ENCODE measurements at regions not wholly inside any gene's neighbourhood (a gene's known extent, or its start where the extent isn't known, plus 50 kb on each side); places are given as distances from the start of the nearest gene placed in this dataset.

DNA sequence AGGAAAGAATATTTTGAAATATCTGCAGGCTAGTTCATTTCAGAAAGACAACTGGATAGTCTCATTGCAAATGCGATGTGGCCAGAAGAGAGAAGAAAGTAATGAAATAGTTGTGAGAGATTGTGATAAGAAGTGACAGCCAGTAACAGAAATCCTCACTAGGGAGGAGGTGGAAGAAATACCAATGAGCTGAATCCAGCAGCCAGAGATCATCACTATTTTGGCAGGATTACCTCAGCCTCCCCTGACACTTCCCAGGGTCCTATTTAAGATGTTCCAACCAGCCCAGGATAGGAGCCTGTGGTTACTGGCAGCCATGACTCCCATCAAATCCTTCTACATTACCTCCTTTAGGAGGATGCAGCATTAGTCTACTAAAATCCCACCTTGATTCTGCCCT is 76.7 kb upstream of the ARHGAP24 start:
- DNase-seq (ENCODE audit: low spot score): no peak

DNA sequence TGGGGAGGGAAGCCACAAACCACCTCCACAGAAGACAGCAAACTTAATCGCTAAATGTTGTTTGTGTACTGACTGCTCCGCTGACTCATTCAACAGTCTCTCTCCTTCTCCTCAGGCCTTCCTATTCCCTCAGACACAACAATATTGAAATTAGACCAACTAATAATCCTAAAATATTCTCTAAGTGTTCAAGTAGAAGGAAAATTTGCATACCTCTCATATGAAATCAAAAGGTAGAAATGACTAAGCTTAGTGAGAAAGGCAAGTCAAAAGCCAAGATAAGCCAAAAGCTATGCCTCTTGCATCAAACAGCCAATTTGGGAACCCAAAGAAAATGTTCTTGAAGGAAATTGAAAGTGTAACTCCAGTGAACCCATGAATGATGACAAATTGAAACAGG is 75.7 kb upstream of the ARHGAP24 start:
- no peak for DNase-seq (ENCODE audit: low spot score)

GRCh38 chr4:85402371-85402770 is 72.6 kb upstream of the ARHGAP24 start:
- DNase-seq (ENCODE audit: low spot score): no peak

DNA sequence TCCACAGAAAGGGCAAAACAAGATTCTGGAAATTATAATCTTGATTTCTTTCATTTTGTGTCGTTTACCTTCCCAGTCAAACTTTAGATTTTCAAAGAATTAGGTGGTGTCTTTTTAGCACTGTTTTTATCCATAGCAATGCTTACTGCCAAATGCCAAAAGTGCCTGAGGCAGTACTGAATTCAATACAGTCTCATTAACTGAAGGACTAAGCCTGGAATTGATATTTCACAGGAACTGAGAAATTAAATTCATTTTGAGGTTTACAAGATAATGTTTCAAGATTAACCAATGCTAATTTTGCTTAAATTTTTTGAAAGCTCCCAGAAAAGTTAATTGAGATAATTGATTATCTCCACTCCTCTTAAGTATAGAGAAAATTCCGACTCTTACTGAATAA is 68.8 kb upstream of the ARHGAP24 start:
- DNase-seq (ENCODE audit: low spot score): no peak

- no peak for DNase-seq (ENCODE audit: low spot score)
Measured at GRCh38 chr4:85407546-85407945, 67.4 kb upstream of the ARHGAP24 start.

- no peak for DNase-seq (ENCODE audit: low spot score)
Measured at GRCh38 chr4:85408301-85408700, 66.6 kb upstream of the ARHGAP24 start.

DNA sequence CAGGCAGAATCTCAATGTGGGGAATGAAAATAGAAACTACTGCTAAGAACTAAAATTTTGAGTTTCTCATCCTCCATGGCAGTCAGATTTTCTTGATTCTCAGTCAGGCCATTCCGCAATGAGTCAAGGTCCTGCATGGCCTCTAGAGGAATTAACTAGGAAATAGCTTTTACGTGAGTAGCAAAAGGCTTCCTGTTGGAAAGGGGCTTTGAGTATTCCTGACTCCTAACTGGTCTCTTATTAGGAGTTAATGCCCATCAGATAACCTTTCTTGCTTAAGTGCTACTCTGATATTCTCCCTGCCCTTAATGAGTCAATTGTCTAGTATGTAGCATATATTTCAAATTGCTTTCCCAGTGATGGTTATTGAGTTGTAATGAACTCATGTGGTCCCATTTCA is 65.7 kb upstream of the ARHGAP24 start:
- no peak for DNase-seq (ENCODE audit: low spot score)

GRCh38 chr4:85411386-85411785 is 63.6 kb upstream of the ARHGAP24 start:
- DNase-seq (ENCODE audit: low spot score): no peak

DNA sequence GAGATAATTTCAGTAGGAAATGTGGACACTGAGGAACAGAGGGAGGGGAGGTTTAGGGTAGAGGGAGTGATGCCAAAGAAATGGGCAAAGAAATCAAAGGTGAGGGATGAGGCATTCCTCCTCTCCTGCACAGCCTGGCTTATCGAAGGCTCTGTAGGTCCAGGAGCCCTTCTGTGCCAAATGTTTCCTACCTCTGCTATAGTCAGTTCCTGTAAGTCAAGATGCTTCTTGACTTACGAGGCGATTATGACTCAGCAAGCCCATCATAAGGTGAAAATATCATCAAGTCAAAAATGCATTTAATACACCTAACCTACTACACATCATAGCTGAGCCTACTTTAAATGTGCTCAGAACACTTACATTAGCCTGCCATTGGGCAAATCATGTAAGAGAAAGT is 60.0 kb upstream of the ARHGAP24 start:
- DNase-seq (ENCODE audit: low spot score): no peak

- DNase-seq (ENCODE audit: low spot score): no peak
Measured at GRCh38 chr4:85416094-85416493, 58.9 kb upstream of the ARHGAP24 start.

- DNase-seq (ENCODE audit: low spot score): no peak
Measured at GRCh38 chr4:85419103-85419502, 55.8 kb upstream of the ARHGAP24 start.

DNA sequence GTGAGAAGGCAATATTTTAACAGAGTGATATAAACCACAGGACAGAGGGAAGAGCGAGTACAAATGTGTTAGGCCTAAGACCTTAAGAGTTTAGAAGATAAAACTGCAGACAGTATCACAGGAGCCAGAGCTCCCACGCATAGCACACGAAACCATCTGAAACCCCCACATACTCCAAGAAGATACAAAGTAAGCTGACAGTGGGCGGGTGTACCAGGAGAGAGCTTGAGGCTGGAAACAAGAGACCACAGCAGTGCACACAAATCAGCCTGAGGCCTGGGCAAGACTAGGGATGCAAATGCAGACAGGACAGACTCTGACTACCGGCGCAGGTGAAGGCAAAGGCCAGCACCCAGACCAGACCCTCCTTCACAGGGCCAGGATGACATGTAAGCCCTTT is 54.1 kb upstream of the ARHGAP24 start:
- DNase-seq (ENCODE audit: low spot score): no peak

DNA sequence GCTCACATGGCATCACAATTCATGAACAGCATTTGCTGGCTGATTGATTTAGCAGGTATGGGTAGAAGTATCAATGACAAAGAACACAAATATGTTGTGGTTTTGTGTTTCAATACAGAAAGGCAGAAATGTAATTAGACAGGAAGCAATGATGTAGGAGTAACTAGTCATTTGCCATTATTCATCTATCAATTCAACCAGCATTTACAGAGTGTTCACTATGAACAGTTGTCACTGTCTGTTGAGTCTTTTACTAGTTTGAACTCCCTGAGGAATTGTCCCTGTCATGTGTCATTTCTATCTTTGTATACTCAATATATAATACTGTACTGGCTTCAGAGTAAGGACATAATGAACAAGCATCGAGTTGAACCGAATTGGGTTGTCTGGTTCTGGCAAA is 51.5 kb upstream of the ARHGAP24 start:
- no peak for DNase-seq (ENCODE audit: low spot score)
